ENCODE measurements at regions not wholly inside any gene's neighbourhood (a gene's known extent, or its start where the extent isn't known, plus 50 kb on each side); places are given as distances from the start of the nearest gene placed in this dataset.

DNA sequence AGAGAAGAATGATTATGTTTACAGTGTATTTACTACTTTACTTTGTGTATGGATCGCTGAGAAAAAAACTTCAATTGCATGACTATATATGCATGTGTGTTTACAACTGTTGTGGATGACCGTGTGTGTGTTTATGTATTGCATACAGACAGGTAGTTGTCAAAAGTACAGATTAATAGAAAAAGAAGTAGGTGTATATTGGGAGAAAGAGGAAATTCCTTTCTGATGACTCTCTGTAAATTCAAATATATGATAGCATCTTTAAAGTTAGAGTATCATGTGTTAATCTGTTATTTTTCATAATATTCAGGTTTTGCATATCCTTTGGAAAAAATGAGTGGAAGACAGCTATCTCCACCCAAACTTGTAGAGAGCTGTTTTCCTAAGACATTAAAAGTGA, 160.4 kb upstream of the AGR3 start:
- Histone ChIP-seq H3K9me3 (replicated peaks; ENCODE audit: insufficient read depth, low read length) (no peaks in the 10 kb centered on the region), H3K79me2 (ENCODE audit: low read length) (no peaks in the 10 kb centered on the region), H2AFZ (ENCODE audit: low read length) (no peak overlapping the region), H4K20me1 (ENCODE audit: insufficient read depth, low read length) (no peaks in the 10 kb centered on the region), H3K9ac (ENCODE audit: low read length) (no peak overlapping the region), H3K27ac (ENCODE audit: low read length) (no peak overlapping the region), H3F3A (ENCODE audit: insufficient read depth, low read length) (no peaks in the 10 kb centered on the region), H3K9me2 (replicated peaks; ENCODE audit: insufficient read depth, low read length) (no peaks in the 10 kb centered on the region), H3K4me3 (ENCODE audit: low read length) (no peak overlapping the region), H3K27me3 (replicated peaks; ENCODE audit: insufficient read depth, low read length) (no peaks in the 10 kb centered on the region), H3K4me1 (ENCODE audit: low read length) (no peaks in the 10 kb centered on the region), H3K36me3 (replicated peaks; ENCODE audit: insufficient read depth, low read length) (no peaks in the 10 kb centered on the region), H3K4me2 (ENCODE audit: low read depth, low read length) (no peak overlapping the region)
- no peak for TF ChIP-seq EZH2phosphoT487 (IDR thresholded peaks at IDR 0.05; ENCODE audit: low read length)
- TF ChIP-seq, protein P1, sequence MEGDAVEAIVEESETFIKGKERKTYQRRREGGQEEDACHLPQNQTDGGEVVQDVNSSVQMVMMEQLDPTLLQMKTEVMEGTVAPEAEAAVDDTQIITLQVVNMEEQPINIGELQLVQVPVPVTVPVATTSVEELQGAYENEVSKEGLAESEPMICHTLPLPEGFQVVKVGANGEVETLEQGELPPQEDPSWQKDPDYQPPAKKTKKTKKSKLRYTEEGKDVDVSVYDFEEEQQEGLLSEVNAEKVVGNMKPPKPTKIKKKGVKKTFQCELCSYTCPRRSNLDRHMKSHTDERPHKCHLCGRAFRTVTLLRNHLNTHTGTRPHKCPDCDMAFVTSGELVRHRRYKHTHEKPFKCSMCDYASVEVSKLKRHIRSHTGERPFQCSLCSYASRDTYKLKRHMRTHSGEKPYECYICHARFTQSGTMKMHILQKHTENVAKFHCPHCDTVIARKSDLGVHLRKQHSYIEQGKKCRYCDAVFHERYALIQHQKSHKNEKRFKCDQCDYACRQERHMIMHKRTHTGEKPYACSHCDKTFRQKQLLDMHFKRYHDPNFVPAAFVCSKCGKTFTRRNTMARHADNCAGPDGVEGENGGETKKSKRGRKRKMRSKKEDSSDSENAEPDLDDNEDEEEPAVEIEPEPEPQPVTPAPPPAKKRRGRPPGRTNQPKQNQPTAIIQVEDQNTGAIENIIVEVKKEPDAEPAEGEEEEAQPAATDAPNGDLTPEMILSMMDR (IDR thresholded peaks at IDR 0.05; ENCODE audit: low read length) = no peak
- no peak for TF ChIP-seq EZH2 (optimal IDR thresholded peaks at IDR 0.05; ENCODE audit: low read depth, low read length)
- DNase-seq = no peak

DNA sequence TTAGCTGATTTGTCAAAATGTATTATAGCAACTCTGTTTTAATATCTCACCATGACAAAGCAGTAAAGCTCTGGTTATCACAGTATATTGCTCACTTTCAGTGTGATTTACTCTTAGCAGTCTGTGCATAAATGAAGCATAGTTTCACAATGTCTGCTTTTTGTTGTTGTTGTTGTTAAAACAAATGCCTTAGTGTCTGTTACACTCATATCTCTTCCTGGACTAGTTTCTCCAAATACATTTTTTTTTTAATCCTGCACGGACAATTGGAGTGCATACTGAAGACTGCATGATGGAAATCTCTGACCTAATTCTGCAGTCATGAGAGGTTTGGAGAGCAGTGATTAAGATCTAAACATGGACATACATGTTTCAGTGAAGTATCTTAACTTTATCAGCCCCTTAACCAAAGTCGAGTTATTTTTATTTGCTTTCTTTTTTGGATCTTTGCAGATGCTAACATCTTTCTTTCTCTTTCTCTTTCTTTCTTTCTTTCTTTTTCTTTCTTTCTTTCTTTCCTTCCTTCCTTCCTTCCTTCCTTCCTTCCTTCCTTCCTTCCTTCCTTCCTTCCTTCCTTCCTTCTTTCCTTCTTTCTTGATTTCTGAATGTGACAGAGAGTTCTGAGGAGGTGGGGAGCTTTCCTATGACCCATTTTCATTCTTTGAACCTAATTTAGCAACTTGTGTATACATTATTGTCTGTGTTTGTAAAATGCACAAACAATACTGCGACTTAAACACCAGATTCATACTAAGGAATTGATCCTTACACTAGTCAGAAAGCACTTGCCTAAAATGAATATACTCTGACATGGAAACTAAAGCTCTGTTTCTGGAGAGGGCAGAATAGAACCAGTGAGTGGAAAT, 161.5 kb upstream of the AGR3 start:
- Histone ChIP-seq H3K79me2 (ENCODE audit: low read length) (no peaks in the 10 kb centered on the region), H4K20me1 (ENCODE audit: insufficient read depth, low read length) (no peaks in the 10 kb centered on the region), H3K27ac (ENCODE audit: low read length) (no peak overlapping the region), H3K4me3 (ENCODE audit: low read length) (no peak overlapping the region), H3K9me3 (replicated peaks; ENCODE audit: insufficient read depth, low read length) (no peaks in the 10 kb centered on the region), H3F3A (ENCODE audit: insufficient read depth, low read length) (no peaks in the 10 kb centered on the region), H3K4me2 (ENCODE audit: low read depth, low read length) (no peak overlapping the region), H3K4me1 (ENCODE audit: low read length) (no peaks in the 10 kb centered on the region), H2AFZ (ENCODE audit: low read length) (no peak overlapping the region), H3K27me3 (replicated peaks; ENCODE audit: insufficient read depth, low read length) (no peaks in the 10 kb centered on the region), H3K9me2 (replicated peaks; ENCODE audit: insufficient read depth, low read length) (no peaks in the 10 kb centered on the region), H3K9ac (ENCODE audit: low read length) (no peak overlapping the region), H3K36me3 (replicated peaks; ENCODE audit: insufficient read depth, low read length) (no peaks in the 10 kb centered on the region)
- no peak for DNase-seq
- no peak for TF ChIP-seq EZH2phosphoT487 (IDR thresholded peaks at IDR 0.05; ENCODE audit: low read length)
- no peak for TF ChIP-seq EZH2 (optimal IDR thresholded peaks at IDR 0.05; ENCODE audit: low read depth, low read length)
- TF ChIP-seq, protein P1 (IDR thresholded peaks at IDR 0.05; ENCODE audit: low read length) = no peak

DNA sequence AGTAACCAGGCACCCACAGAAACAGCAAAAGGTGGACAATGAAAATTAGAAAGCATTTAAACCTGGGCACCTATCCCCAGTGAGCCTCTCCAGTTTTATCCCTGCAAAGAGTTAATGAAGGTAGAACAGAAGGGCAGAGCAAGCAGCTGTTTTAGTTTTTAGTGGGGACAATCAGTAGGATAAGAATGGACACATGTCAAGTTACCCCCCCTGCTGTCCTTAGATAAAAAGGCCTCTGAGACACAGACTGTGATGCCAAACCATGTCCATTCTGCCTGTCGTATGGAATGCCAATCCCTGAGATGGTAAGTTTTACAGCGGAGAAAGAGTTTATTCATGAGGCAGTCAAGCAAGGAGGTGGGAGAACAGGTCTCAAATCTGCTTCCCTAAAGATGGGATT, 162.6 kb upstream of the AGR3 start:
- Histone ChIP-seq H3K27ac (ENCODE audit: low read length) (no peak overlapping the region), H3K79me2 (ENCODE audit: low read length) (no peaks in the 10 kb centered on the region), H3K9me2 (replicated peaks; ENCODE audit: insufficient read depth, low read length) (no peaks in the 10 kb centered on the region), H3K27me3 (replicated peaks; ENCODE audit: insufficient read depth, low read length) (no peaks in the 10 kb centered on the region), H3K36me3 (replicated peaks; ENCODE audit: insufficient read depth, low read length) (no peaks in the 10 kb centered on the region), H3K4me3 (ENCODE audit: low read length) (no peak overlapping the region), H3K4me2 (ENCODE audit: low read depth, low read length) (no peak overlapping the region), H3K9me3 (replicated peaks; ENCODE audit: insufficient read depth, low read length) (no peaks in the 10 kb centered on the region), H3F3A (ENCODE audit: insufficient read depth, low read length) (no peaks in the 10 kb centered on the region), H4K20me1 (ENCODE audit: insufficient read depth, low read length) (no peaks in the 10 kb centered on the region), H2AFZ (ENCODE audit: low read length) (no peak overlapping the region), H3K9ac (ENCODE audit: low read length) (no peak overlapping the region), H3K4me1 (ENCODE audit: low read length) (no peaks in the 10 kb centered on the region)
- TF ChIP-seq EZH2 (optimal IDR thresholded peaks at IDR 0.05; ENCODE audit: low read depth, low read length) = no peak
- no peak for TF ChIP-seq EZH2phosphoT487 (IDR thresholded peaks at IDR 0.05; ENCODE audit: low read length)
- TF ChIP-seq, protein P1 (IDR thresholded peaks at IDR 0.05; ENCODE audit: low read length) = no peak
- DNase-seq = no peak

Data from MM.1S (cell line).